Neural cell (in vitro differentiated cells): ENCODE measurements at regions not wholly inside any gene's neighbourhood (a gene's known extent, or its start where the extent isn't known, plus 50 kb on each side); places are given as distances from the start of the nearest gene placed in this dataset.

Source experiments
- H2AFZ ChIP-seq: fragments of 200-600, 300-800 bp; sonication (generic), shearing (Covaris generic); 2 replicates; pipeline ENCODE4 v1.6.0; 2014; ENCODE audit warnings: low read depth, mild to moderate bottlenecking, antibody characterized with exemption, low read length, moderate library complexity
- H3F3A ChIP-seq: fragments of 200-600 bp; shearing (Covaris generic); 2 replicates; pipeline ENCODE4 v1.6.1; 2016; ENCODE audit warnings: mild to moderate bottlenecking, moderate library complexity, mixed read lengths, antibody characterized with exemption, low read length; ENCODE audit not compliant: insufficient read depth, poor library complexity, severe bottlenecking
- H3K27ac ChIP-seq: fragments of 200-600, 300-800 bp; sonication (generic), shearing (Covaris generic); 2 replicates; pipeline ENCODE4 v1.5.1; 2014; ENCODE audit warnings: mild to moderate bottlenecking, low read length, moderate library complexity
- H3K27me3 ChIP-seq: fragments of 300-800, 200-600 bp; sonication (generic), shearing (Covaris generic); 2 replicates; pipeline ENCODE4 v1.6.0; 2014; ENCODE audit warnings: mild to moderate bottlenecking, low read depth, low read length, moderate library complexity; ENCODE audit not compliant: insufficient read depth
- H3K36me3 ChIP-seq: fragments of 300-800, 200-600 bp; sonication (generic), shearing (Covaris generic); 2 replicates; pipeline ENCODE4 v1.5.1; 2014; ENCODE audit warnings: mild to moderate bottlenecking, antibody characterized with exemption, low read length, moderate library complexity; ENCODE audit not compliant: insufficient read depth
- H3K4me2 ChIP-seq: fragments of 300-800, 200-600 bp; sonication (generic), shearing (Covaris generic); 2 replicates; pipeline ENCODE4 v1.6.0; 2014; ENCODE audit warnings: mild to moderate bottlenecking, low read length
- H3K4me3 ChIP-seq: fragments of 300-800, 200-600 bp; sonication (generic), shearing (Covaris generic); 2 replicates; pipeline ENCODE4 v1.5.1; 2014; ENCODE audit warnings: mild to moderate bottlenecking, low read length, moderate library complexity
- H3K79me2 ChIP-seq: fragments of 200-600 bp; shearing (Covaris generic); replicated peaks from 2 replicates; pipeline ENCODE4 v1.6.0; 2014; ENCODE audit warnings: mild to moderate bottlenecking, low read length, moderate library complexity; ENCODE audit not compliant: insufficient read depth
- H3K9ac ChIP-seq: fragments of 300-800, 200-600 bp; sonication (generic), shearing (Covaris generic); 2 replicates; pipeline ENCODE4 v1.6.1; 2016; ENCODE audit warnings: mild to moderate bottlenecking, low read length, mixed read lengths
- H3K9me2 ChIP-seq: fragments of 200-600 bp; shearing (Covaris generic); 2 replicates; pipeline ENCODE4 v1.6.1; 2016; ENCODE audit warnings: mild to moderate bottlenecking, low read length, mixed read lengths; ENCODE audit not compliant: insufficient read depth
- H3K9me3 ChIP-seq: fragments of 200-600, 300-800 bp; sonication (generic), shearing (Covaris generic); 2 replicates; pipeline ENCODE4 v1.6.1; 2016; ENCODE audit warnings: mild to moderate bottlenecking, mixed run types, low read length, moderate library complexity, mixed read lengths
- H4K20me1 ChIP-seq: fragments of 200-600 bp; shearing (Covaris generic); 2 replicates; pipeline ENCODE4 v1.6.1; 2016; ENCODE audit warnings: mild to moderate bottlenecking, mixed run types; ENCODE audit not compliant: insufficient read depth
- CTCF ChIP-seq: fragments of 450-650 bp; IDR thresholded peaks from 2 replicates; pipeline ENCODE4 v1.5.1; 2014; ENCODE audit warnings: antibody characterized with exemption, mild to moderate bottlenecking, moderate library complexity; ENCODE audit not compliant: poor library complexity, severe bottlenecking
- EP300 ChIP-seq: fragments of 450-650 bp; conservative IDR thresholded peaks from 2 replicates; pipeline ENCODE4 v1.6.1; 2014; ENCODE audit warnings: antibody characterized with exemption, mild to moderate bottlenecking, moderate library complexity; ENCODE audit not compliant: poor library complexity, severe bottlenecking
- EZH2 ChIP-seq: fragments of 200-600, 300-800 bp; shearing (Covaris generic), sonication (generic); IDR thresholded peaks from 2 replicates; pipeline ENCODE4 v1.6.1; 2014; ENCODE audit warnings: antibody characterized with exemption, low read length, borderline replicate concordance, mild to moderate bottlenecking; ENCODE audit not compliant: insufficient read depth, poor library complexity, severe bottlenecking
- MXI1 ChIP-seq: fragments of 450-650 bp; conservative IDR thresholded peaks from 2 replicates; pipeline ENCODE4 v1.6.1; 2014; ENCODE audit warnings: antibody characterized with exemption, mild to moderate bottlenecking; ENCODE audit not compliant: poor library complexity, severe bottlenecking
- POLR2AphosphoS5 ChIP-seq: IDR thresholded peaks from 2 replicates; pipeline ENCODE4 v1.6.1; 2012
- RAD21 ChIP-seq: fragments of 450-650 bp; conservative IDR thresholded peaks from 2 replicates; pipeline ENCODE4 v1.6.1; 2014; ENCODE audit warnings: antibody characterized with exemption, mild to moderate bottlenecking, moderate library complexity
- REST ChIP-seq: IDR thresholded peaks from 2 replicates; pipeline ENCODE4 v1.6.1; 2012; ENCODE audit warnings: borderline replicate concordance
- SMC3 ChIP-seq: fragments of 450-650 bp; conservative IDR thresholded peaks from 2 replicates; pipeline ENCODE4 v1.6.1; 2014; ENCODE audit warnings: antibody characterized with exemption, mild to moderate bottlenecking, moderate library complexity; ENCODE audit not compliant: poor library complexity
- TAF1 ChIP-seq: IDR thresholded peaks from 2 replicates; pipeline ENCODE4 v1.6.1; 2012; ENCODE audit warnings: low read depth

GRCh38 chr9:3161912-3162311 lies 318.0 kb upstream of the PUM3 start:
- Histone ChIP-seq H3K27me3 (no peaks in the 10 kb centered on the region), H3K4me2 (no peak overlapping the region), H4K20me1 (no peaks in the 10 kb centered on the region), H3K9ac (no peak overlapping the region), H3K36me3 (no peaks in the 10 kb centered on the region), H2AFZ (no peak overlapping the region), H3K9me3 (no peaks in the 10 kb centered on the region), H3F3A (no peaks in the 10 kb centered on the region), H3K9me2 (no peaks in the 10 kb centered on the region), H3K27ac (no peak overlapping the region), H3K4me3 (no peak overlapping the region), H3K79me2 (no peaks in the 10 kb centered on the region)
- TF ChIP-seq EP300, result no peak
- TF ChIP-seq CTCF, result no peak
- TF ChIP-seq TAF1, result no peak
- TF ChIP-seq REST, result no peak
- TF ChIP-seq SMC3, result no peak
- no peak for TF ChIP-seq RAD21
- no peak for TF ChIP-seq EZH2
- TF ChIP-seq MXI1, result no peak
- no peak for TF ChIP-seq POLR2AphosphoS5

- H4K20me1 ChIP-seq, result no peaks in the 10 kb centered on the region
- H2AFZ ChIP-seq, result no peak overlapping the region
- no peak overlapping the region for H3K4me3 ChIP-seq
- no peaks in the 10 kb centered on the region for H3K9me3 ChIP-seq
- no peaks in the 10 kb centered on the region for H3K9me2 ChIP-seq
- TF ChIP-seq TAF1 (no peak), MXI1 (no peak), EP300 (no peak), RAD21 (no peak), CTCF (no peak), SMC3 (no peak), POLR2AphosphoS5 (no peak), EZH2 (no peak), REST (no peak)
- H3K27ac ChIP-seq, result no peak overlapping the region
- no peaks in the 10 kb centered on the region for H3F3A ChIP-seq
- H3K27me3 ChIP-seq, result no peaks in the 10 kb centered on the region
- H3K9ac ChIP-seq, result no peak overlapping the region
- H3K36me3 ChIP-seq, result no peaks in the 10 kb centered on the region
- H3K79me2 ChIP-seq, result no peaks in the 10 kb centered on the region
- no peak overlapping the region for H3K4me2 ChIP-seq
These were observed 313.1 kb upstream of the PUM3 start for GRCh38 chr9:3157011-3157410.
